ENCODE measurements at regions not wholly inside any gene's neighbourhood (a gene's known extent, or its start where the extent isn't known, plus 50 kb on each side); places are given as distances from the start of the nearest gene placed in this dataset.

DNA sequence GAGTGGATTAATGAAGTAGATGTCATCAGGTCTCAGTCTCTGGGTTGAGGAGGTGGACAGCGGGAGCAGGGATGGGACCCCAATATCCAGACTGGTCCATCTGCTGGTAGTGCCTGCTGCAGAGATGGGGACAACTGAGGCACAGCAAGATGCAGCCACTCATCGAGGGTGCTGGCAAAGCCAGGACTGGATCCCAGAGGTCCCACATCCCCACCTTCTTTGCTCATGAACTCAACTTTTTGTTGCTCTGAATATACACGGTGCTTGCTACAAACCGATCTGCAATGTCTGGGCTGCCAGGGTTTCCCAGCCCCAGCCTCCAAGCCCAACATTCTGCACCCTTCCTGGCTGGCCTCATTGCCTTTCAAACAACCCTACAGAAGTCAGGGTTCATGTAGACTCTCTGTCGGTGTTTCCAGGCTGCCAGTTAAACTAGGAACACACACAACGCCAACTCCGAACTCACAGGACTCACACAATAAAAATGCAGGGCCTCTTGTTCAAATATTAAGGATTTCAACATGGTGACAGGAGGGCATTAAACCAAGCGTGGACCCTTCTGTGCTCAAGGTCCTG is 168.2 kb downstream of the MN1 start:
- DNase-seq, result no peak
- no peak overlapping the region for H2AFZ ChIP-seq (ENCODE audit: low read length)
- H3K9ac ChIP-seq (ENCODE audit: low read length), result no peak overlapping the region
- no peaks in the 10 kb centered on the region for H3K4me1 ChIP-seq (ENCODE audit: low read length)
- H3K9me3 ChIP-seq (replicated peaks; ENCODE audit: insufficient read depth, low read length), result no peaks in the 10 kb centered on the region
- no peaks in the 10 kb centered on the region for H4K20me1 ChIP-seq (ENCODE audit: insufficient read depth, low read length)
- peaks cover 53% of the 10 kb centered on the region for H3K27me3 ChIP-seq (replicated peaks; ENCODE audit: insufficient read depth, low read length)
- no peaks in the 10 kb centered on the region for H3F3A ChIP-seq (ENCODE audit: insufficient read depth, low read length)
- H3K79me2 ChIP-seq (ENCODE audit: low read length), result no peaks in the 10 kb centered on the region
- no peaks in the 10 kb centered on the region for H3K36me3 ChIP-seq (replicated peaks; ENCODE audit: insufficient read depth, low read length)
- H3K9me2 ChIP-seq (replicated peaks; ENCODE audit: insufficient read depth, low read length), result no peaks in the 10 kb centered on the region
- H3K4me3 ChIP-seq (ENCODE audit: low read length), result no peak overlapping the region
- no peak overlapping the region for H3K27ac ChIP-seq (ENCODE audit: low read length)
- H3K4me2 ChIP-seq (ENCODE audit: low read depth, low read length), result no peak overlapping the region
- TF ChIP-seq, protein P1, sequence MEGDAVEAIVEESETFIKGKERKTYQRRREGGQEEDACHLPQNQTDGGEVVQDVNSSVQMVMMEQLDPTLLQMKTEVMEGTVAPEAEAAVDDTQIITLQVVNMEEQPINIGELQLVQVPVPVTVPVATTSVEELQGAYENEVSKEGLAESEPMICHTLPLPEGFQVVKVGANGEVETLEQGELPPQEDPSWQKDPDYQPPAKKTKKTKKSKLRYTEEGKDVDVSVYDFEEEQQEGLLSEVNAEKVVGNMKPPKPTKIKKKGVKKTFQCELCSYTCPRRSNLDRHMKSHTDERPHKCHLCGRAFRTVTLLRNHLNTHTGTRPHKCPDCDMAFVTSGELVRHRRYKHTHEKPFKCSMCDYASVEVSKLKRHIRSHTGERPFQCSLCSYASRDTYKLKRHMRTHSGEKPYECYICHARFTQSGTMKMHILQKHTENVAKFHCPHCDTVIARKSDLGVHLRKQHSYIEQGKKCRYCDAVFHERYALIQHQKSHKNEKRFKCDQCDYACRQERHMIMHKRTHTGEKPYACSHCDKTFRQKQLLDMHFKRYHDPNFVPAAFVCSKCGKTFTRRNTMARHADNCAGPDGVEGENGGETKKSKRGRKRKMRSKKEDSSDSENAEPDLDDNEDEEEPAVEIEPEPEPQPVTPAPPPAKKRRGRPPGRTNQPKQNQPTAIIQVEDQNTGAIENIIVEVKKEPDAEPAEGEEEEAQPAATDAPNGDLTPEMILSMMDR (IDR thresholded peaks at IDR 0.05; ENCODE audit: low read length), result no peak
- TF ChIP-seq EZH2phosphoT487 (IDR thresholded peaks at IDR 0.05; ENCODE audit: low read length) (no peak), EZH2 (optimal IDR thresholded peaks at IDR 0.05; ENCODE audit: low read depth, low read length) (no peak)

DNA sequence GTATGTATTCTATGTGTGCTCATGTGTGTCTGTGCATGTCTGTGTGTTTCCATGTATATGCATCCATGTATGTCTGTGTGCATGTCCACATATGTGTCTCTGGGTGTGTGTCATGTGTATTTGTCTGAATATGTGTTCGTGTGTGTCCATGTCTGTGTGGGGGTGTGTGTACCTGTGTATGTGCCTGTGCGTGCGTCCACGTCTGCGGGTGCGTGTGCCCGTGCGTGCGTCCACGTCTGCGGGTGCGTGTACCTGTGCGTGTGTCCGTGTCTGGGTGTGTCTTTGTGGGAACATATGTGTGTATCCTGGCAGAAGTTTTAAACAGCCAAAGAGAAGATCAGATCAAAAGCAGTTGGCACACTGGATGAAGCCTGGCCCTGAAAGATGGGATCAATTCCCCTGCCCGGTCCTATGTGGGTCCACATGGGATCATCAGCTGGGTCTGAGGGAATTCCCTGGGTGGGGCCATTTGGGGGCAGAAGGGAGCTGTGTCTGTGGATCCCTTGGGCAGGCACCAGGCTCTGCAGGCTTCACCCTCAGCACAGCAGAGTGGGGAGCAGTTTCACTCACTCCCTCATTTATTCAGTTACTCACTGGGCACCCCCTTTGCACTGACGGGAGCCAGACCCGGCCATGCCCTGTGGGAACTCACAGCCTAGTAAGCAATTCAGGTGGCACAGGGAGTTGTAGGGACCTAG is 167.4 kb downstream of the MN1 start:
- no peaks in the 10 kb centered on the region for H4K20me1 ChIP-seq (ENCODE audit: insufficient read depth, low read length)
- H3K36me3 ChIP-seq (replicated peaks; ENCODE audit: insufficient read depth, low read length), result no peaks in the 10 kb centered on the region
- no peak overlapping the region for H3K4me2 ChIP-seq (ENCODE audit: low read depth, low read length)
- H3K27me3 ChIP-seq (replicated peaks; ENCODE audit: insufficient read depth, low read length), result peaks cover 57% of the 10 kb centered on the region
- H3K9me2 ChIP-seq (replicated peaks; ENCODE audit: insufficient read depth, low read length), result no peaks in the 10 kb centered on the region
- H2AFZ ChIP-seq (ENCODE audit: low read length), result no peak overlapping the region
- no peaks in the 10 kb centered on the region for H3K4me1 ChIP-seq (ENCODE audit: low read length)
- no peak for TF ChIP-seq EZH2 (optimal IDR thresholded peaks at IDR 0.05; ENCODE audit: low read depth, low read length)
- no peak overlapping the region for H3K4me3 ChIP-seq (ENCODE audit: low read length)
- no peaks in the 10 kb centered on the region for H3K9me3 ChIP-seq (replicated peaks; ENCODE audit: insufficient read depth, low read length)
- H3K27ac ChIP-seq (ENCODE audit: low read length), result no peak overlapping the region
- no peaks in the 10 kb centered on the region for H3K79me2 ChIP-seq (ENCODE audit: low read length)
- no peak overlapping the region for H3K9ac ChIP-seq (ENCODE audit: low read length)
- DNase-seq, result no peak
- no peaks in the 10 kb centered on the region for H3F3A ChIP-seq (ENCODE audit: insufficient read depth, low read length)

DNA sequence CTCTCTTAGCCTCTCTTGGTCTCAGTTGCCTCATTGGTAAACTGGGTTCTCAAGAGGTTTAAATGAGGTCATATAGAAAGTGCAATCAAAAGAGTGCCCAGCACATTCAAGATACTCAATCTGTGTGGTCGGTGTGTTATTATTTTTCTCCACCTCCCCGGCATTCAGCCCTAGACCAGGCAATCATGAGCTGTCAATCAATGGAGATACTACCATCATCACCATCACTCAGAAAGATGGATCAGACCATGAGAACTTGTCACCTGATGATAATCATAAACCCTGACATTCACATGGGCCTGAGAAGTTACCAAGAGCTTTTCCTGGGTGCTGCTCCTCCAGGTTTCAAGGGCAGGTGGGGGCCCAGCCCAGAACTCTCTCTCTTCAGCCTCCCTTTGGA is 166.1 kb downstream of the MN1 start:
- Histone ChIP-seq H3K4me1 (ENCODE audit: low read length) (no peaks in the 10 kb centered on the region), H3K27ac (ENCODE audit: low read length) (no peak overlapping the region)
- no peak for TF ChIP-seq EZH2phosphoT487 (IDR thresholded peaks at IDR 0.05; ENCODE audit: low read length)
- TF ChIP-seq, protein P1 (IDR thresholded peaks at IDR 0.05; ENCODE audit: low read length), result no peak

DNA sequence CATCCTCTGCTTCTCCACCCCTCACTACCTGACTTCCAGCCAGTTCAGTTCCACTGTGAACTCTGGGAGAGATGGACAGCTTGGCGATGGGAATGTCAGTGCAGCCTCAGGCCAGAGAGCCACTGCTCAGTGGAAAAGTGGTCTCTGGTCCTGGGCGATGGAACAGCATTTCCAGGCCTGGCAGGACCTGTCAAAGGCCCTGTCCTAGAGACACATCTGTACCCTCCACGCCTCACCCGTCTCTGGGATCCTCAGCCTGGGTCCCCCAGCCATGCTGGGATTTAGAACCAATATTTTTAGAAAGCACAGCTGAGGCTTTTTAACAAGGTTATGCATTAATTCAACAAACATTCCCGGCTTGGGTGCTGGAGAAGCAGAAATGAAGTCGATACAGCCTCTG is 165.7 kb downstream of the MN1 start:
- no peak overlapping the region for H3K27ac ChIP-seq (ENCODE audit: low read length)
- no peaks in the 10 kb centered on the region for H3K4me1 ChIP-seq (ENCODE audit: low read length)
- H3K9me2 ChIP-seq (replicated peaks; ENCODE audit: insufficient read depth, low read length), result no peaks in the 10 kb centered on the region
- no peak overlapping the region for H3K9ac ChIP-seq (ENCODE audit: low read length)
- H3K79me2 ChIP-seq (ENCODE audit: low read length), result no peaks in the 10 kb centered on the region
- H4K20me1 ChIP-seq (ENCODE audit: insufficient read depth, low read length), result no peaks in the 10 kb centered on the region
- no peak overlapping the region for H2AFZ ChIP-seq (ENCODE audit: low read length)
- H3K9me3 ChIP-seq (replicated peaks; ENCODE audit: insufficient read depth, low read length), result no peaks in the 10 kb centered on the region
- no peak overlapping the region for H3K4me2 ChIP-seq (ENCODE audit: low read depth, low read length)
- no peak overlapping the region for H3K4me3 ChIP-seq (ENCODE audit: low read length)
- H3K27me3 ChIP-seq (replicated peaks; ENCODE audit: insufficient read depth, low read length), result peaks cover 66% of the 10 kb centered on the region
- no peaks in the 10 kb centered on the region for H3K36me3 ChIP-seq (replicated peaks; ENCODE audit: insufficient read depth, low read length)
- DNase-seq, result no peak
- no peaks in the 10 kb centered on the region for H3F3A ChIP-seq (ENCODE audit: insufficient read depth, low read length)
- TF ChIP-seq EZH2 (optimal IDR thresholded peaks at IDR 0.05; ENCODE audit: low read depth, low read length) (no peak), EZH2phosphoT487 (IDR thresholded peaks at IDR 0.05; ENCODE audit: low read length) (no peak)
- TF ChIP-seq, protein P1 (IDR thresholded peaks at IDR 0.05; ENCODE audit: low read length), result no peak

More for the DNA sequence above, 166.1 kb downstream of the MN1 start:
- Histone ChIP-seq H3F3A (ENCODE audit: insufficient read depth, low read length) (no peaks in the 10 kb centered on the region), H3K9me3 (replicated peaks; ENCODE audit: insufficient read depth, low read length) (no peaks in the 10 kb centered on the region), H3K27me3 (replicated peaks; ENCODE audit: insufficient read depth, low read length) (peaks cover 63% of the 10 kb centered on the region), H3K9ac (ENCODE audit: low read length) (no peak overlapping the region), H3K79me2 (ENCODE audit: low read length) (no peaks in the 10 kb centered on the region), H3K4me2 (ENCODE audit: low read depth, low read length) (no peak overlapping the region), H3K4me3 (ENCODE audit: low read length) (no peak overlapping the region), H3K9me2 (replicated peaks; ENCODE audit: insufficient read depth, low read length) (no peaks in the 10 kb centered on the region), H2AFZ (ENCODE audit: low read length) (no peak overlapping the region), H3K36me3 (replicated peaks; ENCODE audit: insufficient read depth, low read length) (no peaks in the 10 kb centered on the region), H4K20me1 (ENCODE audit: insufficient read depth, low read length) (no peaks in the 10 kb centered on the region)
- no peak for DNase-seq

Data from MM.1S (cell line).